Liver (tissue), 7 donors: ENCODE measurements at regions not wholly inside any gene's neighbourhood (a gene's known extent, or its start where the extent isn't known, plus 50 kb on each side); places are given as distances from the start of the nearest gene placed in this dataset.

Experiments
- DNase-seq: peaks from one replicate; pipeline ENCODE4 v3.0.0-alpha.2; 2017; ENCODE audit warnings: low spot score
- H3K27ac ChIP-seq, 2 donors: one replicate each; pipeline ENCODE4 v1.7.0; 2013; ENCODE audit warnings: inconsistent platforms in 2 of 2, low read length in 2 of 2, control low read depth in 1 of 2, low read depth in 1 of 2, mild to moderate bottlenecking in 1 of 2
- H3K27me3 ChIP-seq, 4 donors: one replicate each; pipeline versions ENCODE4 v1.6.1 to v1.7.0; 2013; ENCODE audit warnings: low read length in 3 of 4, inconsistent platforms in 1 of 4, mild to moderate bottlenecking in 1 of 4, moderate library complexity in 1 of 4; ENCODE audit not compliant: control insufficient read depth in 4 of 4, insufficient read depth in 4 of 4
- H3K36me3 ChIP-seq, 4 donors: one replicate each; pipeline versions ENCODE4 v1.6.1 to v1.7.0; 2013; ENCODE audit warnings: low read length in 3 of 4, mild to moderate bottlenecking in 3 of 4, low read depth in 1 of 4, moderate library complexity in 1 of 4; ENCODE audit not compliant: control insufficient read depth in 4 of 4, insufficient read depth in 3 of 4
- H3K4me1 ChIP-seq, 4 donors: one replicate each; pipeline versions ENCODE4 v1.6.1 to v1.7.0; 2013; ENCODE audit warnings: low read length in 3 of 4, mild to moderate bottlenecking in 3 of 4, moderate library complexity in 1 of 4; ENCODE audit not compliant: control insufficient read depth in 4 of 4, insufficient read depth in 4 of 4
- H3K4me3 ChIP-seq, 3 donors: one replicate each; pipeline versions ENCODE4 v1.6.1 to v1.7.0; 2013; ENCODE audit warnings: low read length in 3 of 3, control low read depth in 1 of 3, low read depth in 1 of 3, mild to moderate bottlenecking in 1 of 3
- H3K9ac ChIP-seq, 2 donors: one replicate each; pipeline ENCODE4 v1.7.0; 2013; ENCODE audit warnings: low read length in 2 of 2, mild to moderate bottlenecking in 2 of 2, moderate library complexity in 2 of 2, control low read depth in 1 of 2, low read depth in 1 of 2
- H3K9me3 ChIP-seq, 4 donors: one replicate each; pipeline versions ENCODE4 v1.6.1 to v1.7.0; 2013; ENCODE audit warnings: low read length in 3 of 4; ENCODE audit not compliant: control insufficient read depth in 4 of 4
- CTCF ChIP-seq: fragments of 150-350 bp; IDR thresholded peaks from 2 replicates; pipeline ENCODE4 v1.5.1; 2017; ENCODE audit warnings: improper control_type of control experiment, low read depth, low read length; ENCODE audit not compliant: missing input control
- EGR1 ChIP-seq, 2 donors: IDR thresholded peaks; 2 replicates each; pipeline ENCODE4 v1.6.1; 2016 to 2018; ENCODE audit warnings: antibody characterized with exemption in 2 of 2, low read depth in 2 of 2
- FOXA1 ChIP-seq: IDR thresholded peaks from 2 replicates; pipeline ENCODE4 v1.6.1; 2016; ENCODE audit warnings: antibody characterized with exemption
- FOXA2 ChIP-seq: IDR thresholded peaks from 2 replicates; pipeline ENCODE4 v1.6.1; 2016; ENCODE audit warnings: antibody characterized with exemption
- GABPA ChIP-seq, 2 donors: IDR thresholded peaks in 1 of 2; conservative IDR thresholded peaks in 1 of 2; 2 replicates each; pipeline ENCODE4 v1.6.1; 2016; ENCODE audit warnings: antibody characterized with exemption in 2 of 2, mild to moderate bottlenecking in 1 of 2, moderate library complexity in 1 of 2
- HNF4A ChIP-seq, 2 donors: conservative IDR thresholded peaks; 2 replicates each; pipeline ENCODE4 v1.6.1; 2016; ENCODE audit warnings: antibody characterized with exemption in 2 of 2, mild to moderate bottlenecking in 2 of 2
- HNF4G ChIP-seq: IDR thresholded peaks from 2 replicates; pipeline ENCODE4 v1.6.1; 2016; ENCODE audit warnings: antibody characterized with exemption
- JUND ChIP-seq, 2 donors: IDR thresholded peaks; 2 replicates each; pipeline ENCODE4 v1.6.1; 2016; ENCODE audit warnings: antibody characterized with exemption in 2 of 2
- NR2F2 ChIP-seq: IDR thresholded peaks from 2 replicates; pipeline ENCODE4 v1.6.1; 2016; ENCODE audit warnings: antibody characterized with exemption
- RAD21 ChIP-seq, 2 donors: IDR thresholded peaks; 2 replicates each; pipeline ENCODE4 v1.6.1; 2016; ENCODE audit warnings: antibody characterized with exemption in 2 of 2, mild to moderate bottlenecking in 2 of 2
- RXRA ChIP-seq, 2 donors: IDR thresholded peaks; 2 replicates each; pipeline ENCODE4 v1.6.1; 2017 to 2018; ENCODE audit warnings: antibody characterized with exemption in 2 of 2, mild to moderate bottlenecking in 1 of 2
- SP1 ChIP-seq: IDR thresholded peaks from 2 replicates; pipeline ENCODE4 v1.6.1; 2018; ENCODE audit warnings: antibody characterized with exemption, mild to moderate bottlenecking
- TAF1 ChIP-seq: conservative IDR thresholded peaks from 2 replicates; pipeline ENCODE4 v1.6.1; 2016; ENCODE audit warnings: antibody characterized with exemption, mild to moderate bottlenecking
- YY1 ChIP-seq: IDR thresholded peaks from 2 replicates; pipeline ENCODE4 v1.6.1; 2016; ENCODE audit warnings: antibody characterized with exemption, mild to moderate bottlenecking
- TF ChIP-seq, protein P1 (sequence below): IDR thresholded peaks from 2 replicates; pipeline ENCODE4 v1.6.1; 2016; ENCODE audit warnings: antibody characterized with exemption
- TF ChIP-seq, protein P2 (sequence below): IDR thresholded peaks from 2 replicates; pipeline ENCODE4 v1.6.1; 2016; ENCODE audit warnings: antibody characterized with exemption, mild to moderate bottlenecking
- TF ChIP-seq, protein P3 (sequence below): IDR thresholded peaks from 2 replicates; pipeline ENCODE4 v1.6.1; 2016; ENCODE audit warnings: antibody characterized with exemption
- TF ChIP-seq, protein P4 (sequence below): IDR thresholded peaks from 2 replicates; pipeline ENCODE4 v1.6.1; 2016; ENCODE audit warnings: antibody characterized with exemption
- donor health status: healthy.
- donor health status: healthy.
- donor health status: healthy.
- donor health status: healthy.

DNA sequence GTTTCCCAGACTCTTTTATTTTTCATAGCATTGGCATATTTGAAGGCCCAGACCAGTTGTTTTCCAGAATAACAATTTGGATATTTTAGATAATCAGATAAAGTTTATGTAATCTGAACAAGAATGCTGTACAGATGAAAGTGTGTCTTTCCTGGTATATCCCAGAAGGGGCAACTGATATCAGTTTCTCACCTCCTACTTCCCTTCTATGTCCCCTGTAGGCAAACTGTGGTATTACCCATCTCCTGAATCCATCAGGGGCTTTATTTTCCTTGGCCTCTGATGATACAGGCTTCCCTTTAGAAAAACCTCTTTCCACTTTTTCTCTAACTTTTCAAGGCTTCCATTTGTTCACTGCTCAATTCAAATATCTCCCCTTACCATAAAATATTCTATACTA is 87.5 kb upstream of the RGS1 start:
- no peak overlapping the region for H3K4me3 ChIP-seq
- DNase-seq: no peak
- no peak overlapping the region for H3K27ac ChIP-seq
- peaks cover 0 to 4% (median 1%) of the 10 kb centered on the region in 4 donors for H3K4me1 ChIP-seq
- TF ChIP-seq, protein P1, sequence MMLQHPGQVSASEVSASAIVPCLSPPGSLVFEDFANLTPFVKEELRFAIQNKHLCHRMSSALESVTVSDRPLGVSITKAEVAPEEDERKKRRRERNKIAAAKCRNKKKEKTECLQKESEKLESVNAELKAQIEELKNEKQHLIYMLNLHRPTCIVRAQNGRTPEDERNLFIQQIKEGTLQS: no peak
- TF ChIP-seq FOXA2 (no peak), YY1 (no peak), TAF1 (no peak), CTCF (no peak), GABPA (IDR thresholded peaks at IDR 0.05 in 1 of 2, conservative IDR thresholded peaks at IDR 0.05 in 1 of 2) (no peak), EGR1 (IDR thresholded peaks at IDR 0.05; ENCODE audit: low read depth in 2 of 2) (no peak), HNF4A (conservative IDR thresholded peaks at IDR 0.05) (no peak), RAD21 (IDR thresholded peaks at IDR 0.05) (no peak), HNF4G (no peak), SP1 (no peak), NR2F2 (no peak), JUND (IDR thresholded peaks at IDR 0.05) (no peak), FOXA1 (no peak), RXRA (IDR thresholded peaks at IDR 0.05) (no peak)
- TF ChIP-seq, protein P2, sequence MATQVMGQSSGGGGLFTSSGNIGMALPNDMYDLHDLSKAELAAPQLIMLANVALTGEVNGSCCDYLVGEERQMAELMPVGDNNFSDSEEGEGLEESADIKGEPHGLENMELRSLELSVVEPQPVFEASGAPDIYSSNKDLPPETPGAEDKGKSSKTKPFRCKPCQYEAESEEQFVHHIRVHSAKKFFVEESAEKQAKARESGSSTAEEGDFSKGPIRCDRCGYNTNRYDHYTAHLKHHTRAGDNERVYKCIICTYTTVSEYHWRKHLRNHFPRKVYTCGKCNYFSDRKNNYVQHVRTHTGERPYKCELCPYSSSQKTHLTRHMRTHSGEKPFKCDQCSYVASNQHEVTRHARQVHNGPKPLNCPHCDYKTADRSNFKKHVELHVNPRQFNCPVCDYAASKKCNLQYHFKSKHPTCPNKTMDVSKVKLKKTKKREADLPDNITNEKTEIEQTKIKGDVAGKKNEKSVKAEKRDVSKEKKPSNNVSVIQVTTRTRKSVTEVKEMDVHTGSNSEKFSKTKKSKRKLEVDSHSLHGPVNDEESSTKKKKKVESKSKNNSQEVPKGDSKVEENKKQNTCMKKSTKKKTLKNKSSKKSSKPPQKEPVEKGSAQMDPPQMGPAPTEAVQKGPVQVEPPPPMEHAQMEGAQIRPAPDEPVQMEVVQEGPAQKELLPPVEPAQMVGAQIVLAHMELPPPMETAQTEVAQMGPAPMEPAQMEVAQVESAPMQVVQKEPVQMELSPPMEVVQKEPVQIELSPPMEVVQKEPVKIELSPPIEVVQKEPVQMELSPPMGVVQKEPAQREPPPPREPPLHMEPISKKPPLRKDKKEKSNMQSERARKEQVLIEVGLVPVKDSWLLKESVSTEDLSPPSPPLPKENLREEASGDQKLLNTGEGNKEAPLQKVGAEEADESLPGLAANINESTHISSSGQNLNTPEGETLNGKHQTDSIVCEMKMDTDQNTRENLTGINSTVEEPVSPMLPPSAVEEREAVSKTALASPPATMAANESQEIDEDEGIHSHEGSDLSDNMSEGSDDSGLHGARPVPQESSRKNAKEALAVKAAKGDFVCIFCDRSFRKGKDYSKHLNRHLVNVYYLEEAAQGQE: no peak
- TF ChIP-seq, protein P3, sequence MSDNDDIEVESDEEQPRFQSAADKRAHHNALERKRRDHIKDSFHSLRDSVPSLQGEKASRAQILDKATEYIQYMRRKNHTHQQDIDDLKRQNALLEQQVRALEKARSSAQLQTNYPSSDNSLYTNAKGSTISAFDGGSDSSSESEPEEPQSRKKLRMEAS: no peak
- TF ChIP-seq, protein P4, sequence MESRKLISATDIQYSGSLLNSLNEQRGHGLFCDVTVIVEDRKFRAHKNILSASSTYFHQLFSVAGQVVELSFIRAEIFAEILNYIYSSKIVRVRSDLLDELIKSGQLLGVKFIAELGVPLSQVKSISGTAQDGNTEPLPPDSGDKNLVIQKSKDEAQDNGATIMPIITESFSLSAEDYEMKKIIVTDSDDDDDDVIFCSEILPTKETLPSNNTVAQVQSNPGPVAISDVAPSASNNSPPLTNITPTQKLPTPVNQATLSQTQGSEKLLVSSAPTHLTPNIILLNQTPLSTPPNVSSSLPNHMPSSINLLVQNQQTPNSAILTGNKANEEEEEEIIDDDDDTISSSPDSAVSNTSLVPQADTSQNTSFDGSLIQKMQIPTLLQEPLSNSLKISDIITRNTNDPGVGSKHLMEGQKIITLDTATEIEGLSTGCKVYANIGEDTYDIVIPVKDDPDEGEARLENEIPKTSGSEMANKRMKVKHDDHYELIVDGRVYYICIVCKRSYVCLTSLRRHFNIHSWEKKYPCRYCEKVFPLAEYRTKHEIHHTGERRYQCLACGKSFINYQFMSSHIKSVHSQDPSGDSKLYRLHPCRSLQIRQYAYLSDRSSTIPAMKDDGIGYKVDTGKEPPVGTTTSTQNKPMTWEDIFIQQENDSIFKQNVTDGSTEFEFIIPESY: no peak
- no peaks in the 10 kb centered on the region for H3K36me3 ChIP-seq
- no peaks in the 10 kb centered on the region for H3K27me3 ChIP-seq
- H3K9me3 ChIP-seq: no peaks in the 10 kb centered on the region
- H3K9ac ChIP-seq: no peak overlapping the region
